H1 (cell line): ENCODE measurements at regions not wholly inside any gene's neighbourhood (a gene's known extent, or its start where the extent isn't known, plus 50 kb on each side); places are given as distances from the start of the nearest gene placed in this dataset.

Experiments
- CTCF ChIA-PET: fragments of 300-600 bp; sonication (Branson Sonifier 250); formaldehyde crosslinking; loops from one replicate; lab custom pipeline; 2021; ENCODE audit not compliant: partially characterized antibody; lab: Charles Lee
- POLR2A ChIA-PET: fragments of 300-600 bp; sonication (Branson Sonifier 250); formaldehyde crosslinking; loops from one replicate; lab custom pipeline; 2021; ENCODE audit warnings: inconsistent platforms; ENCODE audit not compliant: partially characterized antibody; lab: Charles Lee
- DNase-seq, 2 experiments: peaks; one replicate each; pipeline versions ENCODE4 v3.0.0 to v3.0.0-alpha.2; 2010 to 2022; ENCODE audit warnings: low spot score in 2 of 2, low read depth in 1 of 2, mixed read lengths in 1 of 2
- FAIRE-seq: peaks from 2 replicates; lab custom pipeline; 2011; peaks lifted over from hg19 to GRCh38; lab: Jason Lieb, UNC
- H2AFZ ChIP-seq: 2 replicates; pipeline ENCODE4 v1.8.1; 2012; ENCODE audit warnings: low read length, inconsistent platforms
- H2AK5ac ChIP-seq: 2 replicates; pipeline ENCODE4 v1.6.1; 2013; ENCODE audit warnings: low read depth, low read length
- H2BK120ac ChIP-seq: replicated peaks from 2 replicates; pipeline ENCODE3; 2013; ENCODE audit warnings: low read depth, low read length, inconsistent platforms
- H2BK12ac ChIP-seq: 2 replicates; pipeline ENCODE4 v1.6.1; 2013; ENCODE audit warnings: low read depth, low read length
- H2BK15ac ChIP-seq: 2 replicates; pipeline ENCODE4 v1.6.1; 2013; ENCODE audit warnings: low read length
- H2BK20ac ChIP-seq: 2 replicates; pipeline ENCODE4 v1.6.1; 2013; ENCODE audit warnings: low read length
- H2BK5ac ChIP-seq: 2 replicates; pipeline ENCODE4 v1.6.1; 2013; ENCODE audit warnings: low read depth, low read length
- H3K14ac ChIP-seq: 2 replicates; pipeline ENCODE4 v1.6.1; 2013; ENCODE audit warnings: inconsistent platforms; ENCODE audit not compliant: insufficient read length
- H3K18ac ChIP-seq: 2 replicates; pipeline ENCODE4 v1.6.1; 2013; ENCODE audit warnings: low read length; ENCODE audit errors: extremely low read depth
- H3K23ac ChIP-seq: 2 replicates; pipeline ENCODE4 v1.6.1; 2013; ENCODE audit warnings: inconsistent platforms; ENCODE audit not compliant: insufficient read length
- H3K23me2 ChIP-seq: 2 replicates; pipeline ENCODE4 v1.6.1; 2013; ENCODE audit warnings: low read depth, low read length
- H3K27ac ChIP-seq: 2 replicates; pipeline ENCODE4 v1.6.1; 2011; ENCODE audit warnings: low read depth, low read length, inconsistent platforms
- H3K27me3 ChIP-seq, 4 experiments: replicated peaks in 1 of 4; 1 replicate in 1 of 4; 2 replicates in 3 of 4; pipeline versions ENCODE4 v1.6.1 to v1.8.1; 2011 to 2013; ENCODE audit warnings: low read length in 3 of 4, mild to moderate bottlenecking in 3 of 4, inconsistent platforms in 2 of 4, mixed read lengths in 2 of 4, moderate library complexity in 1 of 4; ENCODE audit not compliant: control insufficient read depth in 3 of 4, insufficient read depth in 3 of 4; ENCODE audit errors: extremely low read depth in 1 of 4
- H3K36me3 ChIP-seq, 4 experiments: 2 replicates each; pipeline versions ENCODE4 v1.6.1 to v1.8.1; 2011 to 2013; ENCODE audit warnings: mild to moderate bottlenecking in 4 of 4, low read length in 3 of 4, moderate library complexity in 2 of 4, control low read depth in 1 of 4, inconsistent platforms in 1 of 4; ENCODE audit not compliant: insufficient read depth in 4 of 4, control insufficient read depth in 2 of 4
- H3K4ac ChIP-seq: replicated peaks from 2 replicates; pipeline ENCODE3; 2013; ENCODE audit warnings: low read length, low read depth, mixed read lengths, inconsistent platforms; ENCODE audit not compliant: insufficient read length
- H3K4me1 ChIP-seq, 4 experiments: replicated peaks in 1 of 4; 1 replicate in 1 of 4; 2 replicates in 3 of 4; pipeline versions ENCODE4 v1.6.1 to v1.8.1; 2011 to 2013; ENCODE audit warnings: low read length in 3 of 4, inconsistent platforms in 2 of 4, mixed read lengths in 1 of 4; ENCODE audit not compliant: insufficient read depth in 4 of 4, control insufficient read depth in 3 of 4
- H3K4me2 ChIP-seq, 2 experiments: 2 replicates each; pipeline versions ENCODE4 v1.6.1 to v1.8.1; 2011 to 2013; ENCODE audit warnings: low read depth in 2 of 2, low read length in 2 of 2, control low read depth in 1 of 2, inconsistent platforms in 1 of 2, mild to moderate bottlenecking in 1 of 2; ENCODE audit not compliant: insufficient read depth in 1 of 2
- H3K4me3 ChIP-seq, 4 experiments: fragments of 200-600, 300-600 bp in 1 of 4; sonication (generic), shearing (Covaris generic), sonication (Bioruptor Twin) in 1 of 4; 2 replicates each; pipeline versions ENCODE4 v1.5.1 to v1.8.1; 2011 to 2016; ENCODE audit warnings: low read length in 4 of 4, low read depth in 3 of 4, control low read depth in 2 of 4, inconsistent platforms in 2 of 4, mild to moderate bottlenecking in 2 of 4, mixed read lengths in 1 of 4, moderate library complexity in 1 of 4; ENCODE audit not compliant: insufficient read depth in 2 of 4; ENCODE audit errors: extremely low read depth in 1 of 4
- H3K56ac ChIP-seq: replicated peaks from 2 replicates; pipeline ENCODE3; 2013; ENCODE audit warnings: low read depth, mild to moderate bottlenecking, mixed read lengths, low read length, inconsistent platforms; ENCODE audit not compliant: insufficient read length
- H3K79me1 ChIP-seq: 2 replicates; pipeline ENCODE4 v1.6.1; 2013; ENCODE audit warnings: low read depth, low read length, control low read depth
- H3K79me2 ChIP-seq, 2 experiments: 2 replicates each; pipeline versions ENCODE4 v1.6.1 to v1.8.1; 2012 to 2013; ENCODE audit warnings: low read length in 2 of 2, mild to moderate bottlenecking in 2 of 2, inconsistent platforms in 1 of 2; ENCODE audit not compliant: insufficient read depth in 2 of 2, control insufficient read depth in 1 of 2
- H3K9ac ChIP-seq, 4 experiments: replicated peaks in 1 of 4; 1 replicate in 1 of 4; 2 replicates in 3 of 4; pipeline versions ENCODE4 v1.6.1 to v1.8.1; 2011 to 2013; ENCODE audit warnings: low read depth in 3 of 4, low read length in 3 of 4, control low read depth in 2 of 4, mild to moderate bottlenecking in 2 of 4, moderate library complexity in 2 of 4, inconsistent platforms in 1 of 4; ENCODE audit errors: extremely low read depth in 1 of 4
- H3K9me3 ChIP-seq, 2 experiments: 2 replicates each; pipeline versions ENCODE4 v1.6.1 to v1.8.1; 2012 to 2013; ENCODE audit warnings: mild to moderate bottlenecking in 2 of 2, moderate library complexity in 2 of 2, control low read depth in 1 of 2, inconsistent platforms in 1 of 2, low read depth in 1 of 2, low read length in 1 of 2, mixed read lengths in 1 of 2; ENCODE audit not compliant: insufficient read depth in 2 of 2
- H4K20me1 ChIP-seq, 2 experiments: replicated peaks in 1 of 2; 2 replicates each; pipeline versions ENCODE3 to v1.8.1; 2011 to 2013; ENCODE audit warnings: inconsistent platforms in 2 of 2, low read length in 2 of 2, mild to moderate bottlenecking in 1 of 2; ENCODE audit not compliant: insufficient read depth in 2 of 2, control insufficient read depth in 1 of 2
- H4K5ac ChIP-seq: 2 replicates; pipeline ENCODE4 v1.6.1; 2013; ENCODE audit warnings: low read length, low read depth, mixed read lengths, inconsistent platforms; ENCODE audit not compliant: insufficient read length
- H4K8ac ChIP-seq: 2 replicates; pipeline ENCODE4 v1.8.0; 2013; ENCODE audit warnings: mild to moderate bottlenecking, moderate library complexity, low read length, inconsistent platforms; ENCODE audit not compliant: insufficient read depth; ENCODE audit errors: extremely low read depth
- H4K91ac ChIP-seq: replicated peaks from 2 replicates; pipeline ENCODE3; 2013; ENCODE audit warnings: low read length, mixed read lengths, inconsistent platforms; ENCODE audit not compliant: insufficient read length
- BCL11A ChIP-seq, 2 experiments: IDR thresholded peaks; one replicate each; pipeline ENCODE4 v1.6.1; 2011; ENCODE audit warnings: low read depth in 2 of 2, low read length in 2 of 2, mild to moderate bottlenecking in 2 of 2
- CREB1 ChIP-seq: IDR thresholded peaks from 2 replicates; pipeline ENCODE4 v1.6.1; 2012; ENCODE audit warnings: inconsistent platforms
- EGR1 ChIP-seq: IDR thresholded peaks from 2 replicates; pipeline ENCODE4 v1.6.1; 2011; ENCODE audit warnings: low read depth, low read length, borderline replicate concordance
- GTF2F1 ChIP-seq: IDR thresholded peaks from 2 replicates; pipeline ENCODE4 v1.6.1; 2012; ENCODE audit warnings: low read depth, low read length, improper control_type of control experiment, borderline replicate concordance
- KDM4A ChIP-seq: IDR thresholded peaks from one replicate; pipeline ENCODE4 v1.7.1; 2012; ENCODE audit warnings: low read depth, mild to moderate bottlenecking, moderate library complexity, low read length, inconsistent platforms; ENCODE audit not compliant: severe bottlenecking
- MAFK ChIP-seq: IDR thresholded peaks from 2 replicates; pipeline ENCODE4 v1.6.1; 2012; ENCODE audit warnings: low read depth, mild to moderate bottlenecking, improper control_type of control experiment, low read length
- NRF1 ChIP-seq: IDR thresholded peaks from 2 replicates; pipeline ENCODE4 v1.6.1; 2011; ENCODE audit warnings: mild to moderate bottlenecking, low read depth, low read length, improper control_type of control experiment
- SIRT6 ChIP-seq: IDR thresholded peaks from one replicate; pipeline ENCODE4 v1.7.1; 2012; ENCODE audit warnings: low read length, inconsistent platforms
- SIX5 ChIP-seq: IDR thresholded peaks from 2 replicates; pipeline ENCODE4 v1.6.1; 2011; ENCODE audit warnings: mild to moderate bottlenecking, low read depth, low read length
- SUZ12 ChIP-seq: fragments of 200-600 bp; sonication (generic); IDR thresholded peaks from 2 replicates; pipeline ENCODE4 v1.6.1; 2012; ENCODE audit warnings: mild to moderate bottlenecking, inconsistent platforms, low read length, moderate library complexity, mixed read lengths
- TAF1 ChIP-seq: IDR thresholded peaks from 2 replicates; pipeline ENCODE4 v1.6.1; 2011; ENCODE audit warnings: mild to moderate bottlenecking, low read depth, low read length
- TCF12 ChIP-seq: IDR thresholded peaks from 2 replicates; pipeline ENCODE4 v1.6.1; 2011; ENCODE audit warnings: low read depth, mild to moderate bottlenecking, low read length
- WGBS, 2 experiments: shearing (Covaris generic) in 1 of 2; methylation state at CpG; one replicate each; pipeline versions ENCODE4 v1.1.6 to v1.1.7; 2013 to 2015; ENCODE audit warnings: low lambda C conversion rate in 2 of 2, mixed read lengths in 2 of 2, inconsistent platforms in 1 of 2, low coverage in 1 of 2, missing lambda C conversion rate in 1 of 2; ENCODE audit not compliant: insufficient replicate concordance in 2 of 2, insufficient coverage in 1 of 2, insufficient read length in 1 of 2; ENCODE audit errors: extremely low coverage in 1 of 2, missing lambda C conversion rate in 1 of 2; 5-methylcytosine and 5-hydroxymethylcytosine counted together
- TF ChIP-seq, protein P1 (sequence below): IDR thresholded peaks from 2 replicates; pipeline ENCODE4 v1.6.1; 2011; ENCODE audit warnings: low read depth, mild to moderate bottlenecking, low read length; ENCODE audit not compliant: insufficient read depth

DNA sequence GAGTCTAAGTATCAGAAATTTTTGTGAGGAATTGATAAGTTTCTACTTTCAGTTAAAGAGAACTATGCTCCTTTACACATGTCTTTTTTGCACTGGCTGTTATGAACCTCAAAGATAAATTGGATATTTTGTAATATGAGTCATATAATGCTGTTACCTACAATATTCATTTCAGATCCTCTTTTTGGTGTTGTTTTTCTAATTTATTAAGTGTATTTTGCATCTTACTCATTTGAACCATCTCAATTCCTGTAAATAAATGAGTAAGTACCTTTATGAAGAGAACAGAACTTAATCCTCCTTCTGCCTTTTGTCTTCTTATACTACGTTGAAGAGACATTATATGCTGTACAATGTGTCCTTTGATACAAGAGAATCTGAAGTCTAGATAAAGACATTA, 74.4 kb downstream of the ZIC1 start:
- Histone ChIP-seq H3K23me2 (no peaks in the 10 kb centered on the region), H2BK15ac (no peak overlapping the region), H3K9me3 (no peaks in the 10 kb centered on the region), H4K5ac (no peak overlapping the region), H2AK5ac (no peak overlapping the region), H4K20me1 (no peaks in the 10 kb centered on the region), H3K27ac (no peak overlapping the region), H3K4me2 (no peak overlapping the region), H3K79me2 (no peaks in the 10 kb centered on the region), H2BK120ac (no peak overlapping the region), H2AFZ (no peak overlapping the region), H2BK5ac (no peak overlapping the region), H2BK20ac (no peak overlapping the region), H3K36me3 (no peaks in the 10 kb centered on the region; a peak in 1 of 8 replicates), H3K4me3 (no peak overlapping the region), H3K18ac (no peak overlapping the region), H3K27me3 (no peaks in the 10 kb centered on the region), H4K8ac (no peak overlapping the region), H4K91ac (no peak overlapping the region), H3K4me1 (no peaks in the 10 kb centered on the region), H3K56ac (no peak overlapping the region), H2BK12ac (no peak overlapping the region), H3K79me1 (no peaks in the 10 kb centered on the region), H3K9ac (no peak overlapping the region), H3K14ac (no peak overlapping the region), H3K23ac (no peak overlapping the region), H3K4ac (no peak overlapping the region)
- DNase-seq (no peak), FAIRE-seq (no peak)
- ChIA-PET POLR2A (no interaction called here), CTCF (interaction anchor here (0.6 kb wide), 1 partner anchor 14 kb away, joined by 5 read pairs; no protein-coding TSS in a partner anchor)
- WGBS, 2 experiments: 89% methylated on average over 1 of the region's 1 CpG; no CpG with 5 or more reads in 1 of the 2 experiments
- TF ChIP-seq CREB1 (no peak), EGR1 (no peak), NRF1 (no peak), TCF12 (no peak), GTF2F1 (no peak), TAF1 (no peak), BCL11A (IDR thresholded peaks at IDR 0.05; ENCODE audit: low read depth in 2 of 2, low read length in 2 of 2) (no peak), SIX5 (no peak), SIRT6 (no peak), MAFK (no peak), SUZ12 (no peak), KDM4A (no peak)
- TF ChIP-seq, protein P1, sequence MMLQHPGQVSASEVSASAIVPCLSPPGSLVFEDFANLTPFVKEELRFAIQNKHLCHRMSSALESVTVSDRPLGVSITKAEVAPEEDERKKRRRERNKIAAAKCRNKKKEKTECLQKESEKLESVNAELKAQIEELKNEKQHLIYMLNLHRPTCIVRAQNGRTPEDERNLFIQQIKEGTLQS: no peak
